HUES48 (cell line): ENCODE measurements at regions not wholly inside any gene's neighbourhood (a gene's known extent, or its start where the extent isn't known, plus 50 kb on each side); places are given as distances from the start of the nearest gene placed in this dataset.

ENCODE experiments used
- H3K27ac ChIP-seq: one replicate; pipeline ENCODE4 v1.7.0; 2013; ENCODE audit warnings: low read depth, low read length, inconsistent platforms
- H3K27me3 ChIP-seq: 2 replicates; pipeline ENCODE4 v1.6.1; 2013; ENCODE audit warnings: mild to moderate bottlenecking, low read length; ENCODE audit not compliant: control insufficient read depth, insufficient read depth
- H3K36me3 ChIP-seq: 2 replicates; pipeline ENCODE4 v1.6.1; 2013; ENCODE audit warnings: low read length; ENCODE audit not compliant: control insufficient read depth, insufficient read depth
- H3K4me1 ChIP-seq: 2 replicates; pipeline ENCODE4 v1.6.1; 2013; ENCODE audit warnings: mild to moderate bottlenecking, low read length; ENCODE audit not compliant: control insufficient read depth, insufficient read depth
- H3K4me3 ChIP-seq: 2 replicates; pipeline ENCODE4 v1.5.1; 2013; ENCODE audit warnings: mild to moderate bottlenecking, low read depth, low read length
- H3K9ac ChIP-seq: 2 replicates; pipeline ENCODE4 v1.6.1; 2013; ENCODE audit warnings: mild to moderate bottlenecking, low read depth, low read length, moderate library complexity
- H3K9me3 ChIP-seq: 2 replicates; pipeline ENCODE4 v1.6.1; 2013; ENCODE audit warnings: low read length; ENCODE audit not compliant: control insufficient read depth, insufficient read depth

DNA sequence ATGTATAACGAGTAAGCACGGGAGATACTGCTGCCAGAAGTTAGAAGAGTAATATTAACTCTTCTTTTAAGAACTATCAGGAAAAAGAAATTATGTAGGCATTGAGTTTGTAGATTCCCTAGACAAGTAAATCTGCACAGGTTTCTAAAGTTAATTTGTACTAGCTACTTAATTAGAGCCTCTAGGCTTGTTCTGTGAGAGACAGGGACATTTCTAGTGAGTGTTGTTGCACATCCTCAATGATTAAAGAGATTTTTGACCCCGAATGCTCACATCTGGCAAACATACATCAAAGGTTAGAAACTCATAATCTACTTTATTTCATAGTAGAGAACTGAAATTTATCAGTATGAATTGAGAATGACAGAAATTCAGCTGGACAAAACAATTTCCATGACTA, 669.0 kb upstream of the CDH7 start:
- H3K4me1 ChIP-seq, result no peaks in the 10 kb centered on the region
- no peak overlapping the region for H3K27ac ChIP-seq
- H3K27me3 ChIP-seq, result no peaks in the 10 kb centered on the region
- no peaks in the 10 kb centered on the region for H3K36me3 ChIP-seq
- no peaks in the 10 kb centered on the region for H3K9me3 ChIP-seq
- H3K9ac ChIP-seq, result no peak overlapping the region
- no peak overlapping the region for H3K4me3 ChIP-seq

GRCh38 chr18:65073060-65073550, 677.7 kb upstream of the CDH7 start:
- H3K4me1 ChIP-seq, result no peaks in the 10 kb centered on the region
- no peak overlapping the region for H3K27ac ChIP-seq
- H3K9ac ChIP-seq, result no peak overlapping the region
- H3K27me3 ChIP-seq, result no peaks in the 10 kb centered on the region
- H3K36me3 ChIP-seq, result no peaks in the 10 kb centered on the region
- H3K9me3 ChIP-seq, result no peaks in the 10 kb centered on the region
- no peak overlapping the region for H3K4me3 ChIP-seq

- Histone ChIP-seq H3K27me3 (no peaks in the 10 kb centered on the region), H3K4me3 (no peak overlapping the region), H3K36me3 (no peaks in the 10 kb centered on the region), H3K9ac (no peak overlapping the region), H3K27ac (no peak overlapping the region), H3K4me1 (no peaks in the 10 kb centered on the region), H3K9me3 (no peaks in the 10 kb centered on the region)
Observed at GRCh38 chr18:65057439-65058083, 693.3 kb upstream of the CDH7 start.

DNA sequence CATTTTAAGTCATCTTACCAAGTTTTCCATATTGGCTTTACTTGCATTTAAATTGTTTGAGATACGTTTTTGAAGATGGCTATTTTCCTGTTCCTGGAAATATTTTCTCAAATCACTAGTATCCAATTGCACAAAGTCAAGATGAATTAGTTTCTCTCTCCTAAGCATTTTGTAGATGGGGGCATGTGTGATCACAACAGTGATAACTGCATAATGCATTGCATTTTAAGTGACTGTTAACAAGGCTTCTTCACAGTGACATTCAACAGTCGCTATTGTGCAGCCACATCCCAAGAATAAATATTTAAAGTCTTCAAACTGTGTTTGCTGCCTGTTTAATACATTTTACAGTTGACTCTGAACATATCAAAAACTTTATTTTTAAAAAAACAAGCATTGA, 694.2 kb upstream of the CDH7 start:
- no peaks in the 10 kb centered on the region for H3K36me3 ChIP-seq
- H3K27ac ChIP-seq, result no peak overlapping the region
- H3K4me3 ChIP-seq, result no peak overlapping the region
- H3K9ac ChIP-seq, result no peak overlapping the region
- no peaks in the 10 kb centered on the region for H3K27me3 ChIP-seq
- no peaks in the 10 kb centered on the region for H3K4me1 ChIP-seq
- no peaks in the 10 kb centered on the region for H3K9me3 ChIP-seq

DNA sequence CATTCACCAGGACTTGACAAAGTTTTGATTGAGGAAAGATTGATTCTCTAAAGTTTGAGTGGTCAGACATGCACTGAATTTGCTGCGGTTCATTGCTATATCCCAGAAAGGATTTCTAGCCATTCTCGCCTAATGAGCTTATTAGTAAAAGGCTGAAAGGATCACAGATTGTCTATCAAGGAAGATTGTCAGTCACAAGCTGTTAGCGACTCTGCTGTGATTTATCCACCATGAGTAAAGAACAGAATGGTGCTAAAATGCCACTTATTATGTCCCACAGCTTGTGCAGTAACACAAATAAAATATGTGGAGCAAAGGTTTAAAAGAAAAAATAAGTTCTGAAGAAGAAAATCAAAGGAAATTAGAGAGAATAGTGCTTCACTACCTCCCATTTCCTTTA, 701.2 kb upstream of the CDH7 start:
- H3K4me1 ChIP-seq, result no peaks in the 10 kb centered on the region
- no peaks in the 10 kb centered on the region for H3K36me3 ChIP-seq
- H3K9me3 ChIP-seq, result no peaks in the 10 kb centered on the region
- H3K27me3 ChIP-seq, result no peaks in the 10 kb centered on the region
- no peak overlapping the region for H3K27ac ChIP-seq
- H3K4me3 ChIP-seq, result no peak overlapping the region
- H3K9ac ChIP-seq, result no peak overlapping the region

DNA sequence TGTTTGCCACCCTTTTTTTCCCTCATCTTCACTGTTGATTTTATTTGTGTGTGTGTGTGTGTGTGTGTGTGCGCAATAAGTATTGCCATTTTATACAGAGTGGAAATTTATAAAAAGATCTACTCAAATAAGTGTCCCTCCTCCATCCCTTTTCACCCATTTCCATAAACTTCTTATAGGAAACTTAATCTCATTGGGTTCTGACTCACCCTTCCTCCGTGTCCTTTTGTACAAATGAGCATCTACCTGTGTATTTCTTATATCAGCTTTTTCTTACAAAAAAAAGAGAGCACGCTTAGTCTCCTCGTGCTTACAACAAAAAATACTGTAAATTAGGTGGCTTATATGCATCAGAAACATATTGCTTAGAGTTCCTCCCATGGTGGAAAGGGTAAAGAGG, 711.2 kb upstream of the CDH7 start:
- H3K27me3 ChIP-seq, result no peaks in the 10 kb centered on the region

DNA sequence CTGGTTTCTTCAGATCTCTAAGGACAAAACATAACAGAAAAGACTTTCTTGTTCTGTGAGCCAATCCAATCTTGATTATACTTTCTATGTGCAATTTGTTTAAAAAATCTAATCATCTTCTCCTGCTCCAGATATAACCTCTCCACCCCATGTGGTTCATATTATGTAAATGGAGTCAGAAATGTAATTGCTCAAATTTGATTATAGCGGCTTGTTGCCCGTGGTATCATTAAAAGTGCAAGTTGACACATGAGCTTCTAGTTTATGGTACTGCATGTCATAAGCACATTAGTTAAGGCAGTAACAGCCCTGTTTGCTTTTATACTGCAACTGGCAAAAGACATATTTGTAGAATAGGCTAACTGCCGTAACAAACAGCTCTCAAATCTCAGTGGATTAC, 715.1 kb upstream of the CDH7 start:
- no peak overlapping the region for H3K4me3 ChIP-seq

More for the DNA sequence above, 711.2 kb upstream of the CDH7 start:
- H3K4me3 ChIP-seq, result no peak overlapping the region
- no peak overlapping the region for H3K9ac ChIP-seq
- no peaks in the 10 kb centered on the region for H3K9me3 ChIP-seq
- no peaks in the 10 kb centered on the region for H3K4me1 ChIP-seq
- no peaks in the 10 kb centered on the region for H3K36me3 ChIP-seq
- no peak overlapping the region for H3K27ac ChIP-seq

DNA sequence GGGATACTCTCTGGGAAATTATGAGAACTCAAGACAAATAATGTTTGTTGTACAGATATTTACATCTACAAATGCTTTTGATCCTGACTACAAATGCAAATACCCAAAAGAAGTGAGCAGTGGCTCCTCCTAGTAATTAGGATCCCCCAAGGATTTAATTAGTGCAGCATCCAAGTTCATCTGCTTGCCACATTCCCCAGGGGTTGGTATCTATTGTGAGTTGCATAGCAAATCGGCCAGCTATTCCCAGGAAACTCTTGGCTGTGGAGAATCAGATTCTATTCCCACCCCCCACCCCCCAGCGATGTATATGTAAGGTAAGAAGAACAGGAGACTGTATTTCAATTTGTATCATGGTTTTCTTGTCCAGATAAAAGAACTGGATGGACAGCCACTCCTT, 725.1 kb upstream of the CDH7 start:
- Histone ChIP-seq H3K4me3 (no peak overlapping the region), H3K36me3 (no peaks in the 10 kb centered on the region), H3K27me3 (no peaks in the 10 kb centered on the region), H3K27ac (no peak overlapping the region), H3K9me3 (no peaks in the 10 kb centered on the region), H3K4me1 (no peaks in the 10 kb centered on the region), H3K9ac (no peak overlapping the region)

More for the DNA sequence above, 715.1 kb upstream of the CDH7 start:
- no peak overlapping the region for H3K27ac ChIP-seq
- no peaks in the 10 kb centered on the region for H3K4me1 ChIP-seq
- H3K36me3 ChIP-seq, result no peaks in the 10 kb centered on the region
- H3K9me3 ChIP-seq, result no peaks in the 10 kb centered on the region
- no peaks in the 10 kb centered on the region for H3K27me3 ChIP-seq
- no peak overlapping the region for H3K9ac ChIP-seq

- Histone ChIP-seq H3K9me3 (no peaks in the 10 kb centered on the region), H3K9ac (no peak overlapping the region), H3K27ac (no peak overlapping the region), H3K4me1 (no peaks in the 10 kb centered on the region), H3K27me3 (no peaks in the 10 kb centered on the region), H3K4me3 (no peak overlapping the region), H3K36me3 (no peaks in the 10 kb centered on the region)
Observed at GRCh38 chr18:65021021-65021420, 729.8 kb upstream of the CDH7 start.

DNA sequence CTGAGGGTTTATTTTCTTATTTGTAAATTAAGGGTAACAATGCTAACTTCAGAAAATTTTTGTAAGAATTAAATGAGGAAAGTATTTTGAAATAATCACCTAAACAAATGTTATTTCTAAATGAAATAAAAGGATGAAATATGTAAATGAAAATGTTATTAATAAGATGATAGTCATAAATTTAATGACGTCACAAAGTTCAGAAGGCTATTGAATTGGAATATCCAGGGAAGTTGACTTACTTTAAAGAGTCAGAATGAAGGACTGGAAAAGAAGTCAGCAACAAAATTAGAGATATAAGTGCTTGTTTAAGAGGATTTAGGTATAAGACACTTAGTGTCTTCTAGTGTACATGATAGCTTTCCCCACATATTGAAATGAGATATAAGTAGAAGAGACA, 732.6 kb upstream of the CDH7 start:
- H3K36me3 ChIP-seq, result no peaks in the 10 kb centered on the region
- no peaks in the 10 kb centered on the region for H3K27me3 ChIP-seq

DNA sequence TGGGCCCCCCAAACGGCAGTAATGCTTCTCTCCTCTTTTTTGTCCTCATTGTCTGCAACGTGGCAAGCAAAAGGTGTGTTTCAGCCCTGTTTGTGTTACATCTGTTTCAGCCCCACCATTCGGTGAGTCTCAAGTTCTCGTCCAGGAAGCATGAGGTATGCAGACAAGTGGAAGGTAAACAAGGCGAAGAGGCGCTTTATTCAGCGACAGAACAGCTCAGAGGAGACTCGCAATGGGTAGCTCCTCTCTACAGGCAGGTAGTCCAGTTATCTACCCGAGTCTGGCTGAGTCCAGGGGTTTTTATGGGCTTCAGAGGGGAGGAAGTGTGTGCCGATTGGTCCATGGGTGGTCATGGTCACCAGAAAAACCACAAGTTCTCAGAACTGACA, 733.4 kb upstream of the CDH7 start:
- H3K9ac ChIP-seq, result no peak overlapping the region

More for the DNA sequence above, 732.6 kb upstream of the CDH7 start:
- H3K4me1 ChIP-seq, result no peaks in the 10 kb centered on the region
- no peak overlapping the region for H3K27ac ChIP-seq
- H3K9me3 ChIP-seq, result no peaks in the 10 kb centered on the region
- no peak overlapping the region for H3K9ac ChIP-seq
- no peak overlapping the region for H3K4me3 ChIP-seq

More for the DNA sequence above, 733.4 kb upstream of the CDH7 start:
- Histone ChIP-seq H3K9me3 (no peaks in the 10 kb centered on the region), H3K27ac (no peak overlapping the region), H3K27me3 (no peaks in the 10 kb centered on the region), H3K4me1 (no peaks in the 10 kb centered on the region), H3K4me3 (no peak overlapping the region), H3K36me3 (no peaks in the 10 kb centered on the region)
